Right ventricle myocardium inferior (tissue), 1 donor: ENCODE measurements at regions not wholly inside any gene's neighbourhood (a gene's known extent, or its start where the extent isn't known, plus 50 kb on each side); places are given as distances from the start of the nearest gene placed in this dataset.
"Not testable (repeated sequence)": the region's sequence is repeated elsewhere in the genome, so short reads cannot be mapped to it uniquely, and the experiment has no call there.

Source experiments
- ATAC-seq: fragments of 200-7000 bp; cut with Tn5 transposase; one replicate; pipeline ENCODE4 v1.9.1; 2020; ENCODE audit warnings: mild to moderate bottlenecking, moderate library complexity
- DNase-seq: peaks from one replicate; pipeline ENCODE4 v3.0.0; 2021; ENCODE audit errors: missing footprints
- intact Hi-C: fragments of 100-400 bp; cut with DNase I; formaldehyde crosslinking; loops from one replicate; pipeline ENCODE4 v1.11.0; 2022
- donor health status: DM: no; HTN: yes; CAD: no; lungs with severe emphysema.

- intact Hi-C loops = no loop called here
- ATAC-seq = no peak
- no peak for DNase-seq
Observed at GRCh38 chr5:166679331-166679730, 1612.1 kb upstream of the WWC1 start.

DNA sequence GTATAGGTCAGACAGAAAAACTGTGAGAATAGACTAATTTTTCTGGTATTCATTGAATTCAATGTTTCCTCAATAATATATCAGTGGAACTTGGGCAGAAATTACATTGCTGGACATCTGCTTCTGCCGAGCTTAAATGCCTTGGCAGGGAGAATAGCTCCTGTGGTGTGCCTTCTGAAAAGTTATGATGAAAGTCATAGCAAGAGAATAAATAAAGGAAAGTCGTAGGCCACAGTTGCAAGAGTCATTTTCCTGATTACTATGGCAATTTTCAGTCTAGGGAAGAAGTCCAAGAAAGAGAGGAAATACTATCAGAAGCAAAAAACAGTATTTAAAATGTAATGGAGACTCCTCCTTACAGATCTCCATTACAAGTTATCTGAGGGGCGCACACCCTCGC, 1596.1 kb upstream of the WWC1 start:
- no peak for ATAC-seq
- DNase-seq = no peak
- intact Hi-C loops = no loop called here

- DNase-seq (no peak), ATAC-seq (no peak)
- intact Hi-C loops = no loop called here
Observed at GRCh38 chr5:166708291-166708690, 1583.2 kb upstream of the WWC1 start.

DNA sequence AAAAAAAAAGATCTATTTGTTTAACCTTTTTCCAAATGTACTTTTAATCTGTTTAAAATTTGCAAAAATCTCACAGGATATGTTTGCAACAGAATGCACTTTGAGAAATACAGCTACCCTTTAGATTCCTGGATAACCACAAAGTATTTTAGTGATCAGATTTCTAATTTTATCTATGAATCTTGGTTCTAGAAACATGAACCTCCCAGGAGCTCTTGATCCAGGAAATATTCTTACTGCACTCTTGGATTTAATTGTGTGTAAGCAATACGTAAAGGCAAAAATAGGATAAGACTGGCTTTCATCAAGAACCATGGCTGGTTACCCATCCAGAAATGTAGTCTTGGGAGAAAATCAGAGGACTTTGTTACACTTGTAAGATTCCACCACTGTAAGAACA, 1581.8 kb upstream of the WWC1 start:
- DNase-seq = no peak
- intact Hi-C loops = no loop called here
- no peak for ATAC-seq

DNA sequence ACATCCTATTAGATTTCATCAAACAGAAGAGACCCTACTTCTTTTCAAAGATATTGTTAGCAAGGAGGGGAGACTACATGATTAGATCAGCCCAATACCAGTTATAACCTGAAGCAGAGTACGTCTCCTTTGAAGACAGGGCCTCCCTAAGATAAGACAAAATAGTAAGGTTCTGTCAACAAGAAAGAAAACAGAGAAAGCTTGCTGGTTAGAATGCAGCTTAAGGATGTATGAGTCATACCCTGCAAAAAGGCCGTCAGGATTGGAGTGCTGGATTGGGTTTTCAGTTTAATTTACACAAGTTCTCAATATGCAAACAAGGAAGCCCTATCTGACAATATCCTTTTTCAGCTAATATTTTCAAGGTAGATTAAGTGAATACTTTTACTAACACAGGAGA, 1581.2 kb upstream of the WWC1 start:
- intact Hi-C loops = no loop called here
- ATAC-seq = no peak
- DNase-seq = no peak

DNA sequence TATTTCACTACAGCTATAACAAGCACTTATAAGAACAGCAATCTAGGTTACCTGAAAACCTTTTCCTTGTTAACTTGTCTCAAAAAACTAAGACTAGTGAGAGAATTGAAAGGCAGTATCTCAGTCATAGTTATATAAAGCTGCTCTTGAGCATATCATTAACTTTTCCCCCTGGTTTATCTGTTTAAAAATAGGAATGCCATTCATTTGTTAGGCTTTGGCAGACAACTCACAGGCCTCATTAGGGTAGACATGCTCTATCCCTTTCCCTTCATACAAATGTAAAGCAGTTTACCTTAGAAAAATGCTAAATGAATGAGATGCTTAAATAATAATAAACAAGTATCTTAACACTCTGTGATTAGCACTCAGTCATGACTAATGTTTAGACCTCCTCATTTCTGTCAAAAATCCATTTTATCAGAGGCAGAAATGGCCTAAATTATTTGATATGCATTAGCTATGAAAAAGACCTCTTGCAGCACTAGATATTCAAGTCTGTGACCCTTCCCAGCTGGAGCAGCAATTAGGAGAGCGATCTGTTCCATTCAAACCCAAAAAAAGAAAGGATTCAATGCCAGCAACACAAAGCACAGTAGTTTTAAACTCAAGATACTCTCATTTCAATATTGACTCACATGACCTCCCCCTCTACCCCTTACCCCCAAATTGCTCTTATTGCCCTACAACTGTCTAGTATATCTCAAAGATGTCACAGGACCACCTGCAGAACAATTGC, 1578.8 kb upstream of the WWC1 start:
- no peak for ATAC-seq
- no peak for DNase-seq
- intact Hi-C loops = no loop called here

- intact Hi-C loops = no loop called here
- no peak for ATAC-seq
- DNase-seq = no peak
Observed at GRCh38 chr5:166713295-166713694, 1578.2 kb upstream of the WWC1 start.

GRCh38 chr5:166716856-166717492, 1574.5 kb upstream of the WWC1 start:
- DNase-seq (no peak), ATAC-seq (no peak)
- intact Hi-C loops = no loop called here

DNA sequence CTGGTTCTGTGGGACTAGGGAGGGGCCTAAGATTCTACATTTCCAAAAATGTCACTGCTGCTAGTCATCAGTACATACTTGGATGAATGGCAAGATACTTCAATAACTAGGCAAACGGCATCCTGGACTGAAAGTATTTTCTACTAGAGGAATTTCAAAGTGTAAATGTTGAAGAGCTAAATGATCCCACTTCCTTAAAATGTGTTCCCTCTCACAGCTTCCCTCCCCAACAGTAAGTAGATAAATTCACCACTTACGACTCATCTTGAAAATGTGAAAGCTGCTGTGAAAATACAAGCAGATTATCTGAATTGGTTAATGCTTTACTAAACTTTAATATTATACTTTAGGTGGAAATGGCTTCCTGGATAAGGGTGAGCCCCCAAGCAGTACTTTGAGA, 1571.5 kb upstream of the WWC1 start:
- intact Hi-C loops = no loop called here
- DNase-seq (no peak), ATAC-seq (no peak)

DNA sequence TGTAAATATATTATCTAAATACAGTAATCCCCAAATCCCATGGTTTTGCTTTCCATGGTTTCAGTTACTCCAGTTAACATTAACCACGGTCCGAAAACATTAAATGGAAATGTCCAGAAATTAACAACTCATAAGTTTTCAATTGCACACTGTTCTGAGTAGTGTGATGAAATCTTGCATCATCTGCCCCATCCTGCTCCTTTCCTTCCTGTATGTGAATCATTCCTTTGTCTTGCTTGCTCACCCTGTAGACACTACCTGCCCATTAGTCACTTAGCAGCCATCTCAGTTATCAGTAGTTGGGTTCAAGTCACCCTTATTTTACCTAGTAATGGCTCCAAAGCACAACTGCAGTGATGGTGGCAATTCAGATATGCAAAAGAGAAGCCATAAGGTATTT, 1568.5 kb upstream of the WWC1 start:
- DNase-seq = no peak
- ATAC-seq = no peak
- intact Hi-C loops = no loop called here

DNA sequence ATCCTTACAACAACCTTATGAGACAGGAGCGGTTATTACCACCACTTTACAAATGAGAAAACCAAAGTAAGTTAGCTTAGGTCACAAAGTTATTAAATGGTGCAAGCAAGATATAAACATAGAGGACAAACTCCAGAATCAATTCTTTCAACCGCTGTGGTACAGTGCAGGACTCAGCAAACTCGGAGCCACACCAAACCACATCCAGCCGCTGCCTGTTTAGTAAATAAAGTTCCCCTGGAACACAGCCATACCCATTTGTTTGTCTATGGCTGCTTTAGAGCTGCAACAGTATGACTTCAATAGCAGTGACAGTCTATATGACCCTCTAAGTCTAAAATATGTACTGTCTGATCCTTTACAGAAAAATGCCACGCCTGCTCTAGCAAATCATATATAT, 1567.2 kb upstream of the WWC1 start:
- no peak for DNase-seq
- intact Hi-C loops = no loop called here

DNA sequence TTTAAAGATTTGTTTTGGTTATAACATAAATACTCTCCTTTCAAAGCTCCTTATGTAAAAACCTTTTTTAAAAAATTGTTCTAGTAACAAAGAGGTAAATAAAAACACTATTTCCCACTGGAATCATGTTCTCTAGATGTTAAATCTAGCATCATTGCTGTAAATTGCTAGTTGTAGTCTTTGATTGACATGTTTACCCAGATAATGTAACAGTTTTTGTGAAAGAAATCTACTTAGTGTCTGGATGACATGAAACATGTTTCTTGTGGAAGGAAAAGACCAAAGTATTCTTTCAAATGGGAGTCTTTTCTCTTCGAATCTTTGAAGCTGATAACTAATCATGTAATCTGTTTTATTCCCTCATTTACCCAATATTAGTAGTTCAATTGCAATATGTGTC, 1565.9 kb upstream of the WWC1 start:
- intact Hi-C loops = no loop called here
- DNase-seq (no peak), ATAC-seq (no peak)

More for the DNA sequence above, 1567.2 kb upstream of the WWC1 start:
- no peak for ATAC-seq

DNA sequence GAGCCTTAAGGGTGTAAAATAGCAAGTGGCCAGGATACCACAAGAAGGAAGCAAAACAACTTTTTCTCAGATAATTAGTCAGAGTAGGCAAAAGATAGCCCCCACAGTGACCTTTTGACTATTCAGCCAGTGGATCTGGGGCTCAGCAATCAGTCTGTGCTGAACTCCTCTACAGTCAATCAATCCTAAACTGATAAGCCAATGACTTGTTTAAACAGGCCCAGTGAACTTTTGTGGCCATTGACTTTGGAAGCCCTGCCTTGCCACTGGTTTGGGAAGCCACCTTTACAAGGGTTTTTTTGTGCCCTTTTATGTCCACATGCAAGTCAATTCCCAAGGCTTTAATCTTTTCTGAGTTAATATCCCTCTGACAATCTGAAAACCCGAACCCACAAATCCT, 1565.0 kb upstream of the WWC1 start:
- no peak for ATAC-seq
- intact Hi-C loops = no loop called here
- DNase-seq = no peak

GRCh38 chr5:166742951-166743350, 1548.5 kb upstream of the WWC1 start:
- intact Hi-C loops, ATAC-seq, DNase-seq: not testable (repeated sequence)

DNA sequence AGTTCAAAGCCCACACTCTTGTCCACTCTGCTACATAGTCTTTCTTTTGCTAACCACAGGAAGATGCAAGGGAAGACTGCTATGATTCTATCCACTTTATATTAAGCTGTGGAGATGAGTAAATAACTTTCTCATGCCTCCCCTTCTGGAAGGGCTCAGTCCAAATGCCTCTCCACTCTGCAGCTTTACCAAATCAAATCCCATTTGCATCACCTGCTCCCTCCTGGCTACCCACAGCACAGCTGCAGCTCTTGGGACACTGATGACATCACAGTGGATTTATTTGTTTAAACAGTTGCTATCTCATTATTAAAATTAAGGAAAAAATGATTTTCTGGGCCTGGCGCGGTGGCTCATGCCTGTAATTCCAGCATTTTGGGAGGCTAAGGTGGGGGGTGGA, 1544.9 kb upstream of the WWC1 start:
- no peak for DNase-seq
- intact Hi-C loops = no loop called here

DNA sequence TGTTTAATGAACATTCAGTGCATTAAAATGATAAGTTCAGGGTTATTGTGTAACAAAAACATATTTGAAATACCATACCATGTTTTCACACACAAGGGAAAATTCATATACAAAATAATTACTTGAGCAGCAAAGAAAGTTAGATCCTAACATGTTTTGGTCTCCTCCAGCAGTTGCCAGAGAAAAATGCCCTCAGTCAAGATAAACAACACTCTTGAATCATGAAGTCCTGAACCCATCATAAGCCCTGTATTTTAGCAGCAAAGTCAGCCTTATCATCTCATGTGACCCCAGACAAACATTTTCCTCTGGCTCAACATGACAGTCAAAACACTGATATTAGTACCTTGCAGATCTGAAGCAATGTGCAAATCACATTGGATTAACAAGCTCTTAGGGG, 1541.1 kb upstream of the WWC1 start:
- intact Hi-C loops = no loop called here
- DNase-seq = no peak
- ATAC-seq = no peak

More for the DNA sequence above, 1544.9 kb upstream of the WWC1 start:
- no peak for ATAC-seq

DNA sequence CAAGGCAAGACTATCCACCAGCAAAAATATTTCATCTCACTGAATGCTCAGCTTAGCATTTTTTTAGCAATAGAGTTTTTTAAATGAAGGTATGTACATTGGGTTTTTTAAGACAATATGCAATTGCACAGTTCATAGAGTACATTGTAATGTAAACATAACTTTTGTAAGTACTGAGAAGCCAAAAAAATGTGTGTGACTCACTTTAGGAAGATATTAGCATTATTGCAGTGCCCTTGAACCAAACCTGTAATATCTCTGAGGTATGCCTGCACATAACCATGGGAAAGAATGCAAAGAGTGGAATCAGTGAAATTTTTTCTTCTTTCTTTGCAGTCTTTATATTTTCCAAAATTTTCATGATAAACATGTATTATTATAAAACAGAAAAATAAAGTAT, 1533.3 kb upstream of the WWC1 start:
- intact Hi-C loops = no loop called here
- DNase-seq (no peak), ATAC-seq (no peak)

DNA sequence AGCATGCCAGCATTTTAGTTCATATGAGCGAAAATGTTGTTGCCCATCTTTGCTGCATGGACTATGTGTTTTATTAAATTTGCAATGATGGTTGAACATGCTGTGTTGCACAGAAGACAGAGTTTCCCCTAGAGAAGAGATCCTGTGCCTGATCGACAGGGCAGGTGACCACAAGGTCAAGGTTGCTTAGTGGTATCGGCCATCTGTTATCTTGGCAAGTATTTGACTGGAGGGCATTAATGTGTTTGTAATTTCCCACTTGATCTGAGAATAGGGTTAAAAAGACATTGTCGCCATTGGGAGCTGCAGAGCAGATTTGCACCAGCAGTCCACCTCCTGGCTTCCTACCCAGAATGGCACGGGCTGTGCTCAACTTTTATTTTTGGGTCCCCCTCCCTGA, 1523.6 kb upstream of the WWC1 start:
- ATAC-seq (no peak), DNase-seq (no peak)

DNA sequence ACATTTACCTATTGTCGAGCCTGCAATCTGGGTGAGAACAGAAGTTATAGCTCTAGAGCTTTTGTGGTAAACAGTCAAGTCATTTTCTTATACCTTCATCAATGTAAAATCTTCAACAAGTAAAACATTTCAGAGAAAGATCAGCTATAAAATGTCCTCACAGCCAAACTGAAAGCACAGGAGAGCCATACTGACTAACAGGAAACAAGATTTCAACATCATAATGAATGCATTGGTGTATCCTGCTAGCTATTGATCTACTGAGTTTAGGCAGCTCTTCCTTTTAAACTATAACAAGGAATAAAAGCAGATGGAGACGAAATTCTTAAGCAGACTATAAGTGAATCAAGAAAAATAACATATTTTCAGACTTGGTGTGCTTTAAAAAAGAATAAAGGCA, 1522.9 kb upstream of the WWC1 start:
- DNase-seq (no peak), ATAC-seq (no peak)
- intact Hi-C loops = no loop called here

More for the DNA sequence above, 1523.6 kb upstream of the WWC1 start:
- intact Hi-C loops = no loop called here

DNA sequence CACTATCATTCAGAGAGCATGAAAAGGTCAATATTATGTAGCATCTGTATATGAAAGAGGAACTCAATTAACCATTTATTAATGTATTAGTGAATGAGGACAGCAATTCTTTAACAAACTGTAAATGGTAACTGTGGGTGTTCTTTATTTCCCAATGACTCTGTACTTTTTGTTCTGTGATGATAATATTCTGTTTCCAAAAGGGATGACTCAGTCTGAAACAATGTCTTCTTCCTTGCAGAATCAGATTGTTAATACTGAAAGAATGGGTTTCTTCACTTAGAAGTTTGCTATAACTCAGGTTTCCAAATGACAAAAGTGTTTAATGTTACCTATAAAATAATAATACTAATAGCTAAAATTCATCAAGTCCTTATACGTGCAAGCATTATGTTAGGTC, 1518.7 kb upstream of the WWC1 start:
- intact Hi-C loops = no loop called here
- ATAC-seq = no peak
- no peak for DNase-seq

GRCh38 chr5:166781737-166782136, 1509.7 kb upstream of the WWC1 start:
- intact Hi-C loops = no loop called here

More at GRCh38 chr5:166781737-166782136, 1509.7 kb upstream of the WWC1 start:
- DNase-seq (no peak), ATAC-seq (no peak)
